GM12865 (cell line): ENCODE measurements at regions not wholly inside any gene's neighbourhood (a gene's known extent, or its start where the extent isn't known, plus 50 kb on each side); places are given as distances from the start of the nearest gene placed in this dataset.

Experiments
- DNase-seq: peaks from one replicate; pipeline ENCODE4 v3.0.0; 2010; ENCODE audit warnings: low read depth
- H3K4me3 ChIP-seq: 2 replicates; pipeline ENCODE4 v1.5.1; 2011; ENCODE audit warnings: mild to moderate bottlenecking, low read depth, low read length, control low read depth
- CTCF ChIP-seq: IDR thresholded peaks from 2 replicates; pipeline ENCODE4 v1.5.1; 2011; ENCODE audit warnings: low read length, control low read depth, low read depth, inconsistent platforms; ENCODE audit not compliant: insufficient read depth; ENCODE audit errors: missing control alignments

DNA sequence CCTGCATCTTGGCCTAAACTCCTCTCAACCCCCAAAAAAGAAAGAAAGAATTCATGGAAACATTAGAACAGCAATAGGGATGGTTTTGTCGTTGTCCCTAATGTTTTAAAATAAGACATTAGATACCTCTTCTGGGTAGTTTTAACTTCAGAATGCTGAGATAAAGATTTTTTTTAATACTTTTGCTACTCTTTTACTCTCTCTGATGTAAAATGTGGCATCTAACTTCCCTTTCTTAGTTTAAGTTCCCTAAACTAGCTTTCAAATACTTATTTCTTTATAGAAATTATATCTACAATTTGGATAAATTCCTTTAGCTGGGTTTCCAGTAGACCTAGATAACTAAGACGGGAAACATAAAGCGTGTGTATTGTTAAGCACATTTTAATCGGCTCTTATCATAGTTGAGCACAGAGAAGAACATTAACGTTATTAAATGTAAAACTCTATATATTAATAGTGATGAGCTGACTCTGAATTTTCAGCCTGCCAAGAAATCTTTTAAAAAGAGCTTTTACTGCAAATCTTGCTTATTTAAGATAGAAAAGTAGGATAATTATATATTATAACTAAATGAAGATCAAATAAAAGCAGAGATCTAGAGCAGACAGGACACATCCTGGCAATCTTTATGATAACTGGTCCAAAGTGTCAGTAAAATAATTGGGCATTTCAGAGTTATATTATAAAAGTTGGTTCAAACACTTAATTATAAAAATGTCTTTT is 183.2 kb downstream of the CYB561 start:
- H3K4me3 ChIP-seq: no peak overlapping the region
- no peak for DNase-seq
- TF ChIP-seq CTCF: no peak

DNA sequence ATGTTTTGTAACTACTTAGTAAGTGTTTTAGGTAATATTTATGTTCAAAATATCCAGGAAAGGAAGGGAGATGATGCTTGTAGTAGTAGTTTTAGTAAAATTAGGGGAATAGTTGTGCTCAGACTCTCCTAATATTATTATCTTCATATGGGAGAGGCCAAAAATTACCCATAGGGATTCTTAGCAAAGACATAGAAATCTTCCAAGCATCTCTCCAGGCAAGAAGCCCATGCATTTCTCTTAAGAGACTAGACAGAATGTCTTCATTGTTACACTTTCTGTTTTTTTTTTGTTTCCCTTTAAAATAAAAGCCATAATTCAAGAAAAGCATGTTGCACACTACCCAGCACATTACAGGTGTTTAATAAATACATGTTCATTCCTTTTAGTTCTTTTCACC is 180.6 kb downstream of the CYB561 start:
- no peak for TF ChIP-seq CTCF
- no peak overlapping the region for H3K4me3 ChIP-seq
- DNase-seq: no peak

GRCh38 chr17:63267846-63268245 is 178.3 kb downstream of the CYB561 start:
- DNase-seq: no peak
- H3K4me3 ChIP-seq: no peak overlapping the region
- no peak for TF ChIP-seq CTCF

GRCh38 chr17:63268827-63269226 is 177.3 kb downstream of the CYB561 start:
- DNase-seq: no peak
- TF ChIP-seq CTCF: no peak
- H3K4me3 ChIP-seq: no peak overlapping the region

- no peak for TF ChIP-seq CTCF
- no peak for DNase-seq
- no peak overlapping the region for H3K4me3 ChIP-seq
These were observed 175.5 kb downstream of the CYB561 start for GRCh38 chr17:63270610-63271009.

- no peak for TF ChIP-seq CTCF
- no peak overlapping the region for H3K4me3 ChIP-seq
- no peak for DNase-seq
These were observed 172.0 kb downstream of the CYB561 start for GRCh38 chr17:63274146-63274545.
